GM12892 (cell line): ENCODE measurements at regions not wholly inside any gene's neighbourhood (a gene's known extent, or its start where the extent isn't known, plus 50 kb on each side); places are given as distances from the start of the nearest gene placed in this dataset.

Experiments
- POLR2A ChIP-seq: IDR thresholded peaks from 2 replicates; pipeline ENCODE4 v1.6.1; 2011; ENCODE audit warnings: low read depth, low read length, control low read depth
- POLR2AphosphoS5 ChIP-seq: IDR thresholded peaks from 2 replicates; pipeline ENCODE4 v1.6.1; 2011; ENCODE audit warnings: low read depth, low read length, control low read depth
- TAF1 ChIP-seq: IDR thresholded peaks from 2 replicates; pipeline ENCODE4 v1.6.1; 2011; ENCODE audit warnings: low read depth, mild to moderate bottlenecking, control low read depth, low read length, borderline replicate concordance

- no peak for TF ChIP-seq POLR2A
- TF ChIP-seq POLR2AphosphoS5, result no peak
- TF ChIP-seq TAF1, result no peak
Measured at GRCh38 chr4:159677521-159677920, 574.6 kb downstream of the RAPGEF2 start.
